ENCODE measurements at regions not wholly inside any gene's neighbourhood (a gene's known extent, or its start where the extent isn't known, plus 50 kb on each side); places are given as distances from the start of the nearest gene placed in this dataset.

DNA sequence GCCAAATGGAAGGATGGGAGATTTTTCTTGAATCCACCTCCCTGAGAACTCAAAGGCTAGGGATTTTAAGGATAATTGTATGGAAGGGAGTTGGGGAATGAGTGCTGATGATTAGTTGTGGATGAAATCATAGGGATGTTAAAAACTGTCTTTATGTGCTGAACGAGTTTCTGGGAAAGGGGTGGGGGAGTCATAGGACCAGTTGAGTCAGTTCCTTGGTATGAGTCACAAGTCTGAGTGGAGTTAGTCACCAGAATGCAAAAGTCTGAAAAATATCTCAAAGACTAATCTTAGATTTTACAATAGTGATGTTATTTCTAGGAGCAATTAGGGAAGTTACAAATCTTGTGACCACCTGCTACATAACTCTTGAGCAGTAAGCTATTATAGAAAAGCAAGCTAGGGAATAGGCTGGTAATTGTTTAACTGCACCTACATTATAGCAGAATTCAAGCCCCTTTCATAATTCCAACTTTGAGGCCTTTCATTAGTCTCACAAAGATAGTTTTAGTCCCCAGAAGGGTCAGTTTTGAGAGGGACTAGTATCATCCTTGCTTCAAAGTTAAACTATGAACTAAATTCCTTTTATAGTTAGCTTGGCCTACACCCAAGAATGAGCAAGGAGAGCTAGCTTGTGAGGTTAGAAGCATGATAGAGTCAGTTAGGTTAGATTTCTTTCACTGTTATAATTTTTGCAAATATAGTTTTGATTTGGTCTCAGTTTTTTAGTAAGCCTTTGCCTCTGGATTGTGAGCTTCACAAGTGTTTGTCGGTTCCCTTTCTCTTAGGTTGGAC, 668.0 kb downstream of the ETS1 start:
- no peak for DNase-seq

DNA sequence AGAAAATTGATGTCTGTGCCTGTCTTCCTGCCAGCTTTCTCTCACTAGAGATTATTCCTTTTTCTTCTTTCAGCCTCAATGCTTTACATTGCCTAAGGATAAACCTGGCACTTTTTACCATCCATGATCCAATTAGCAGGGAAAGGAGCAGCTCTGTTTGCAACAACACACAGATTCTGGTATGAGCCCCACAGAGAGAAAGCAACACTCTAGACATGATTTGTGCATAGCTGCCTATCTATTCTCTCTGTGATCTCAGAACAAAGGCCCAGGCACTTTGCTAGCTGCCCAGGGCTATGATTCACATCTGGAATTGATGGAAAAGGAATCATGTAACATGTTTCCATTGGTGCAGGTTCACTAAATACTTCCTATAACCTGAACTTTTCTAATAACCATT, 685.0 kb downstream of the ETS1 start:
- DNase-seq: no peak

DNA sequence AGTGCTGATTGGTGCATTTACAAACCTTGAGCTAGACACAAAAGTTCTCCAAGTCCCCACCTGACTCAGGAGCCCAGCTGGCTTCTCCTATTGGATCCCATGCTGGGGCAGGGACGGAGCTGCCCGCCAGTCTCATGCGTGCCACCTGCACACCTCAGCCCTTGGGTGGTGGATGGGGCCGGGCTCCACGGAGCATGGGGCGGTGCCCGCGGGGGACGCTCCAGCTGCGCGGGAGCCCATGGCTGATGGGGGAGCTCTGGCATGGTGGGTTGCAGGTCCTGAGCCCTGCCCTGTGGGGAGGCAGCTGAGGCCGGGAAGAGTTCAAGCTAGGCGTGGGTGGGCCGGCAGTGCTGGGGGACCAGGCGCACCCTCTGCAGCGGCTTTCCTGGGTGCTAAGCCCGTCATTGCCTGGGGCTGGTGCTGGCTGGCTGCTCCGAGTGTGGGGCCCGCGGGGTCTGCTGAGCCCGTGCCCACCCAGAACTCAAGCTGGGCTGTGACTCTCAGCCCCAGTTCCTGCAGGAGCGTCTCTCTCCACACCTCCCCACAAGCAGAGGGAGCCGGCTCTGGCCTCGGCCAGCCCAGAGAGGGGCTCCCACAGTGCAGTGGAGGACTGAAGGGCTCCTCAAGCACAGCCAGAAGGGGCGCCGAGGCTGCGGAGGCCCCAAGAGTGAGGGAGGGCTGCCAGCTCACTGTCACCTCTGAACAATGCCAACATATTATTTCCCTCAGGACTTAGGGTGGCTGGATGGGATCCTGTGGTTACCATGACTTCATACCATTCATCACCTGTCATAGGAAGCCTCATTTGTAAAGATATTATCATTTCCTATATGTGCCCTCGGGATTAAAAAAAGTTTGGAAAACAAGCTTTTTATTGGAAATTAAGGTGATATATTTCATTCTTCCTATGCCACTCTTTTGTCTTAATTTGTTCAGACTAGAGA, 688.7 kb downstream of the ETS1 start:
- DNase-seq: no peak

DNA sequence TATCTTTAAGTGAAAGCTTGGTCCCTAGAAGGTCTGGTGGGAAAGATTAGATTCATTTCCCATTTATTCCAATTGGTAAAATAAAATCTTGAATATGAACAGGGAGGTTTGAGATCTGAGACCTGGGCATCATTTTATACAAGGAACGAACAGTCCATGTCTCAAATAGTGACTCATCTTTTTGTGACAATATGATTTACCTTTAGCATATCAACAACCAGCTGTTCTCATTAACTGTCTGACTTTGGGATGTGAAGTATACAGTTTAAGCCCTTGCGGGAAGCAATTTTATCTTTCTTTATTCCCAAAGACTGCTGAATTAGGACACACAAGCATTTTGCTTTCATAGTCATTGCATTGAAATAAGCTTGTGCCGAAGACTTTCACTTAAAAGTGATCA, 691.6 kb downstream of the ETS1 start:
- DNase-seq: no peak

DNA sequence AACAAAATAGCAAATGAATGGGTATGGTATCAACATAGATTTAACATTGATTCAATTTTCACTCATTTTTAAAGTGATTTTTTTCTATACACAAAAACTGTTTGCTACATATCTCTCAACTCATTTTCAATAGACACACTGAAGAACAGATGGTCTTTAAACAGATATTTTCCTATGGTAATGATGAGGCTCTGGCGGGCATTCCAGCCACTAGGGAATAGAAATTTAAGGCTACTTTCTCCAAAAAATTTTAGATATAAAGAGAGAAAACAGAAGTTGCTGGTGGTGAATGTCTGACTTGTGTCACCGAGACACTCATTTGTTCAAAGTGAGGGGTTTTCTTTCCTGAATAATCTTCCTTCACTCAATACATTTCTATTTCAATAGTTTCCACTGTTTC, 693.0 kb downstream of the ETS1 start:
- no peak for DNase-seq

DNA sequence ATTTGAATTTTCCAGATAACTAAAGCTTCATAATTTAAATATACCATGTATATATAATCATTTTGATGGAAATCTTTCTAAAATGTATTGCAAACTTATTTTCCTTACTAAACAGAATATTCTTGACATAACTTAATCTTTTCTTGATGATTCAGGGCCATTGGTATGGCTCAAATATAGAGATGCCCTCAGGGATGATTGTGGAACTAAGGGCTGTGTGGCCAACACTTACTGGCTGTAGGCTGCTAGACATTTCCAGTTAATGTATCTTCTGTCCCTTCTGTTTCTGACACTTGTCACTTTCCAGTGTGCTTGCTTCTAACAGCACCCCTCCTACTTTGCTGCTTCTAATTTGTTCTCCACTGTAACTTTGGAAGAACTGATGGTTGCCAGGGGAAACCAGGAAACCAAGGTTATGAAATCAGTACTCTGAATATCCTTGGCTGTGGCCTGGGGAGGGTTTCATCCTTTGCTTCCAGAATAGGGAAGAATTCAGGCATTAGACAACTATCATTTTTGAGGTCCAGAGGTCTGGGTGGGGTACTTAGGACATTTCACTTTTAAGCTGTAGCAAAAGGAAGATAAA, 697.2 kb downstream of the ETS1 start:
- DNase-seq: no peak

DNA sequence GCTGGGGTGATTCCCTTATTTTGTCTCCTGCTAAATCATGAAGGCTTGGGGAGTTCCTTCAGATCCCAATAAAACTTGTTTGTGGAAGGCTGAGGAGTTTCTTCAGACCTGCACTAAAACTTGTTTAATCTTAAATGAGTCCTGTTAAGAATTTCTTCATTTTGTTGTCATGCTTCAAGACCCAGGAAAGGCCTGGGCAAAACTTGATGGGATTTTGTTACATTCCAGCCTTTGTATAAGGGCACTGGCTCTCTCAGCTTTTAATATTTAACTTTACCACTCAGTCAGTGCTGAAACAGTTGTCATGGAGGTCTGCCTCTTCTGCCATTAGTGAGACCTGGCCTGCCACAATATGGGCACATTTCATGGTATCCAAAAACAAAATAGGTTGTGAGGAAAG, 699.0 kb downstream of the ETS1 start:
- DNase-seq: no peak

DNA sequence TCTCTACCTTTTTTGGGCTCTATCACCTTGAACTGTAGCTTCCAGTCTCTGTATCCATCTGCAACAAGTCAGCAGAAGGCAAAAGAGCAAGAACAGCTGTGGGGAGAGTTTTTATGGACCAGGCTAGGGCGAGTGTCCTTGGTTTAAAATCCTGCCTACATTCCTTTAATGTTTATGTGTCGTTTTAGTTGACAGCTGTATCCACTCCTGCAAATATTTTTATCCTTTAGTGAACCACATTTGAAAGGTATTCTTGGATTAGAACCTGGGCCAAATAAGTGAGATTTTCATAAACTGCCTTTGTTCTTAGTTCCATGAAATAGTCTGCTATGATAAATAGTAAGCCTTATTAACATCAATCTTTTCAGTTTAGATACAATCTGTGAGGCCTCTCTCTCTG, 712.2 kb downstream of the ETS1 start:
- DNase-seq: no peak

DNA sequence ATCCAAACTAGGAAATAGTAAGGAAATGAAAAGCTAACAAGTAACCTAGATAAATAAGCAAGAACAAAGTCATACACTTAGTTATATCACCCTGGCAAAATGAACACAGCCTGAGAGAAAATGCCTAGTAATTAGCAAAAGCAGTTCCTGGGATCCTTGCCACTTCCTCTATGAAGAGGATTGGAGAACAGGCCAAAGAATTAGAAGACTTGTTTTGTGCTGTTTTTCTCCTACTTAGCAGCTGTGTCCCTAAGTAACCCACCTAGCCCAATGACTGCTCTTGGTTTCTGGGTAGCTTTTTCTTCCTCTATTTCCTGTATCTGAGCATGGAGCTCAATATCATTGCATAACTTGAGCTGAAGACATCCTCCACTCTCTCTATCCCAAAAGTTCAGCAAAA, 713.9 kb downstream of the ETS1 start:
- DNase-seq: no peak

DNA sequence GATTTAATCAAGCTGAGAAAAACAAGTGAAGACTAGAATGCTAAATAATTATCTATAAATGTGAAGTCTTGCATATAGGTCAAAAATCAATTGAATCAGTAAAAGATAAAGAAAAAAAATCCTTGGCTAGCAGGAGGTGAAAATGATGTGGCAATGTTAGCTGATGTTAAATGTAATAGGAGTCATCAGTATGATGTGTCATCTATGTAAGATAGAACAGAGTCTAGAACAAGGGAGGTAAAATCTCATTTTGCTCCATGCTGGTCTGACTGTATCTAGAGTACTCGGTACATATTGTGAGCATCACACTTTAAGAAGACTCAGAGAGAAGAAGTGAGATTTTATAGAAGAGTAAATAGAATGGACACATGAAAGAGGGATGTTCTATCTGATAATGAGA, 721.2 kb downstream of the ETS1 start:
- DNase-seq: no peak

DNA sequence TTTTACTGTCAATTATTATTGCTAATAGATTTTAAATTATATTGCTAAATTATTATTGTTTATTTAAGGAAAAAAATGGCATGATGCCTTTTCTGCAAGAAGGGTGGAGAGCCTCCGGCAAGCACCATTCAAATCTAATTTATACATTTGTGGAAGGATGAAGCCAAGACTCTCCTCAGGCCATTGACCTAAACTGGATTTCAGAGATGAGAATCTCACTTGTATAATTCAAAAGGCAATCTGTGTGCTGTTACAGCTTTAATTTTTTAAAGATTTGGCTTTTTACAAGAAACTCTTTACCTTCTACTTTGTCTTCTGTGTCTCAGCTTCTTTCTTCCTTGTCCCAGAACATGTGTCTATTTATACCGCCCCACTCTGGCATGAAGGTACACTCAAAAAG, 722.5 kb downstream of the ETS1 start:
- no peak for DNase-seq

DNA sequence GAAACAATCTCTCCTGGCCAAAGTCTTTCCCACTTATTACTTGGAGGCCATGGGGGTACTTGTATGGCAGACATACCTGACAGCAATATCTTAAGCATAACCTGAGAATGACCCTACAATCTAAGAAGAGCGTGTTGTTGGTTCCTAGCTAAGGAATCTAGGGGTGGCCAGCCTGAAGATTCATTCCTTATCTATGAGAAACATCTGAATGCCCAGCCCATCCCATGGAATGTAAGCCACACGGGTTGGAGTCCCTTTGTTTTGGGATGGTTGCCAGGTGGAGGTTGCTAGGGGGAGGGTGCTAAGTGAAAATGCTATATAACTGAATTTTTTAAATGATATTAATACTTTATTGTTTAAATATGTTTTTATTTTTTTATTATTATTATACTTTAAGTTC, 725.0 kb downstream of the ETS1 start:
- DNase-seq: no peak

DNA sequence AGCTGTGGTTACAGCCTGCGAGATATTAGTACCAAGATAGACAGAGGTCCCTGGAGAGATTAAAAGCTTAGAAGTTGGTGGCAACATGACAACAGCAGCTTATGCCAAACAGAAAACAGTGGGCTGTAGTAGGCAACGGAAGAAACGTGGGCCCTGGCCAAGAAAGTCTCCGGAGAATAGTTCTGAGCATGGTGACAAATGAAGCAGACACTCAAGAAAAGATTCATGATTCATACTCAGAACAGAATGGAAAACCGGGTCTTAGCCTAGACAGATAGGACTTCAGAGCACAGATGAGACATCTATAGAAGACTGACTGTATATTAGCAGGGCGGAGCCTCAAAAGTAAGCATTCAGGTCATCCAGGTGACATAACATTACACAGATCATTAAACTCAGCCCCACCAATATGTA, 727.4 kb downstream of the ETS1 start:
- DNase-seq: no peak

DNA sequence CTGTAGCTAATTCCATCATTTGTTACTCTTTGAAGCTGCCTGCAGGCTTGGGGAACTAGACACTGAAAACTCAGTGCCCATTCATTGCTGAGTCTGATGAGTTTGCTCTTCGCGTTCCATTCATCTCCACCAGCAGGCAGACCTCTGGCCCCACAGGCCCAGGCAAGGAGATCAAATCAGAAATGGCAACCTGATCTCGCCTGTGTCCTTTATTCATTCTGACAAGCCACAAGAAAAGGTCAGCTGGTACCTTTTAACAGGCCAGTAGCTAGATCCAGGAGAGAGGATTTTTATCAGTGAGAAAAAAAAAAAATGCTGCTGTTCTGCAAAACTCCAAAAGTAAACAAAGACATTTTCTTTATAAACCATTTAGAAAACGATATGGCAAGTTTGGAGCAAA, 742.5 kb downstream of the ETS1 start:
- DNase-seq: no peak

DNA sequence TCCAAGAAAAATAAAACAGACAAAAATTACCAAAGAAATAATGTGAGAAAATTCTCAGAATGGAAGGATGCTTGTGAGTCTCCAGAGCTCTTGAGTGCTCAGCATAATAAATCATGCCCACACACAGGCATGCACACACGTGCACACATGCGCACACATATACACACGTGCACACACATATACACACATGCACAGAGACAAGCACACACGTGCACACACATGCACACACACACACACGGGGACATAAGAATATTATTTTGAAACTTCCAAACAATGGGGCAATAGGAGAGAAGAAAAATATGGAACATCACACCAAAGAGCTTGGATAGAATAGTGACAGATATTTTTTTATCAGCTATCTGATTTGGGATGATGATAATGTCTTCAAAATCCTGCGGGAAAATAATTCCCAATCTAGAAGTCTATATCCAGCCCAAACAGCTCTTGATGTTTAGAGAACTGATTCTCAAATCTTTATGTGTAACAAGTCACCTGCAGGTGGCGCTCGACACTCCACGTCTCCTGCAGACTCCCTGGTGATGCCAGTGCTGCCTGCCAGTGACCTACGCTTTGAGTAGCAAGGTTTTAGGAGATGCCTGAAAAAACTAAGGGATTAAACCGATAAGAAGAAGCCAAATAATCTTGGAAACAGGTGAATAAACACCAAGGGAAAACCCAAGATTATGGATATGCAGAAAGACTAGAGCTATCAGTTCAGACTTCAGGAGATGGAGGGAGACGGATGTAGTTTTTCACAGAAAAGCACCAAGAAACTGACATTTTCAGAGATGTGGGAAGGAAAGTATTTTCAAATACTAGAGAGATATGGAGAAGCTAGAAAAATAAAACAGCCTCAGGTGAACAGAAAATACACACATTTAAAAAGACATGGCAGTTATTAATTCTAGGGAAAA, 743.6 kb downstream of the ETS1 start:
- DNase-seq: peak; percentile 86

DNA sequence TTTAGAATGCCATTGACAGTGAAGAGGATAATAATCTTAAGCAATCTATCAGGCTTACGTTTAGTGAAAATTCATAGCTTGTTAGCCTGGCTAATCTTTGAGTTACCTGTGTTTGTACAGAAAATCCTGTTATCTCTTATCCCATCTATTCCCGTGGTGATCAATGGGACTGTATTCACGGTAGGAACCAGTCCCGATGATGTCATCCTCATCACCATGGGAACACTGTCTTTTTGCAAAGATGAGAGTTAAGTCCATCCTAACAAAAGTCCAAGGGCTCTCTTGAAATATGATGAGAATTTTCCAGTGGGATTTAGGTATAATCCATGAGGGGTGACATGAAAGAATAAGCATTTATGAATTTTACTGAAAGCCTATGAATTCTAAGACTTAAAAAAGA, 762.2 kb downstream of the ETS1 start:
- DNase-seq: no peak

DNA sequence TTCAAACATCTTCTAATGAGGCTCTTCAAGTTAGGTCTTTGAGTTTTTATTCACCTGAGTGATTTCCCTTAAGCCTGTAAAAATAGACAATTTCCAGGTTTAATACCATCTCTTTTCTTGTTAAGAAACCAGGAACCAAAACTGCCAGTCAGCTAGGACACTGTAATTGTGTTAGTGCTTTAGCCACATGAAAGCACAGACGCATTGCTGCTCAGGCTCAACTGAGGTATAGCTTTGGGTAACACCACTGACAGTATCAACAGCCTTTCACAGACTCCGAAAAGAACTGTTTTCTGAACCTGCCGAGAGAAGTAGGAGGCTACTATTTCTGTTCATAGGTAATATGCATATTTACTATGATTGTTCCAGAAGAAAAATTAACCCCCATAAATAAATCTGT, 768.7 kb downstream of the ETS1 start:
- DNase-seq: no peak

DNA sequence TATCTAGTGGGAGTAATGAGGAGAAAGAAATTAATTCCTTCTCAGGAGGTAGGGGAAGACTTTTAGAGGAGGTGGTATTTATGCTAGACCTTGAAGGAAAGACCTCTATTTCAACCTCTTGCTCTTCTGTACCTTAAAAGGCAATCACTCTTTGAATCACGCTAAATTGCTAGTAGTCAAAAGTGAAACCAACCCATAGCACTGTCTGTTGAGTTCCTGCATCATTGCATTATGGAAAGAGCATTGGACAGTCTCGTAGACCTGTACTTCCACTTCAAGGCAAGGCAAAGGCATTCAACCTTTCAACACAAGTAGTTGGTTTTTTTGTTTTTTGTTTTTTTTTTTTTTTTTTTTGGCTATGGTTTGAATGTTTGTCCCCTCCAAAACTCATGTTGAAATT, 770.4 kb downstream of the ETS1 start:
- DNase-seq: no peak

DNA sequence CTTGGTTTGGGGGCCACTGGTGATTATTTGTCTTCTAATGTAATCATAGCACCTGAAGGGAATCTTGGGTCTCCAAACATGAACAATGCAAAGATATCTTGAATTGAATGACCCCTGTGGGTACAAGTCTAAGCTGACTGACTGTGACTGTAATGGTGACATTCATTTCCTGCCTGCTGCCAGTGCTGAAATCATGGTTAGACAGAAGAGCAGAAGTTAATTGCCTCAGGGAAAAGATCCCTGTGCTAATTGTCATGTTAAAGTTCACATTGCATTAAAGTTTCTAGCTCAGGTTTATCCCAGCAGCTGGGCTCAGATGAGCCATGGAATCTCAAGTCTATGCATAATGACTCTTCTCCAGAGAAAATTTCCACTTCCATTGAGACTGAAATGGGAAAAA, 772.0 kb downstream of the ETS1 start:
- DNase-seq: no peak

DNA sequence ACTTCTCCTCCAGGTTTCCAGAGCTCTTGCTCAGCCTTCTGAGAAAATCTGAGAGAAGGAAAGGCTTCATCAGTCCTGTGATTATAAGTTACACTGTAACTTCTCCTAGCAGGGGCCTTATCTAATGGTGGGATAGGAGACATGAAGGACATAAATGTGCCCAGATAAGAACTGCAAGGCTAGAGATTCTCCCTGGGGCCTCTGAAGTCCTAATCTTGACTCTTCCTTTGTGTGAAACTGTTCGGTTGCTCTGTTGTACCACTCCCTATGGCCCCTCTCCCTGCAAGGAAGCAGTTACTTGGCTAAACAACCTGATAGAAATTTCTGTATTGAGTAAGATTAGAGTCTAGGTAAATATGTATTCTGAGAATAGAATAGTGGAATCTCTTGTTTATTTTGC, 780.9 kb downstream of the ETS1 start:
- DNase-seq: peak; percentile 29

DNA sequence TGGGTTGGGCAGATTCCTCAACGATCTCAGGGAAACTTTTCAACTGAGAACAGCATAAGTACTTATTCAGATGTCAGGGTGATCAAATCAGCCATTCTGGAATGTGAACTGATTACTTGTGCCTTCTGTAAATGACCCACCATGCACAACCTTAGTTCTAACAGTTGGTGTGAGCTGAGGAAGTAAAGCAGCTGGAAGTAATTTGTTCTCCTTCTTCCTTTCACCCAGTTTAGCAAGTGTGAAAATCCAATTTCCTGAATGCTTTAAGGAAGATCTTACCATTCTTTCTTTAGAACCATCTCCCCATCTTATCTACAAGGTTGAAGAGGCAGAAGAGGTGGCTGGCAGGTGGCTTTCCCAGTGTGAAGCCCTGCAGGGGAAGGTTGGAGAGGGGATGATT, 781.6 kb downstream of the ETS1 start:
- DNase-seq: no peak

DNA sequence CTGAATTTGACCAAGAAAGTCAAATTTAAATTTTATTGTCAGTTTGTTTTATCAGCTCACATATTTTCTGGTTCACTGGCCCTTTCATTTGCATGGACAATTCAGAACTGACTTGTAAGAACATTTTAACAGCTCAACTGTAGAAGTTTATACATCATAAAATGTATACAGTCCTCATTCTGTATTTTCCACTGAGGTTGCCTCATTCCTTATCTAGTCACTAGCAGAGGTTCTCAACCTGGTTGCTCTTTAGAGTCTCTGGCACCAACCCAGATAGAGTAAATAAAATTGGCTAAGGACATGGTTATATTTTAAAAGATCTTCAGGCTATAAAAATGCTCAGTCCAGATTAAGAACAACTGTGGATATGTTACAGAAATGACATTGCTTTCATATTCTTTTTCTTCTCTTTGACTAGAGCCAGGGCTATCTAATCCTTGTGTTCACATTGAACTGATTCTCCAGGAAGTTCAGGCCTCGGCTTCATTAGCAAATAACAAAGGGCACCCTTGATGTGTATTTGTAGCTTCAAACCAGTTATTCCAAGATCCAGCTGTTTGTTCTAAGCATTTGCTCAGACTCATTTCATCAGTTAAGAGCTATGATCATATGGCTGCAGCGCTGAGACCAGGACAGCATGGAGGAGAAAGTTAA, 782.5 kb downstream of the ETS1 start:
- DNase-seq: peak; percentile 16

Data from hematopoietic multipotent progenitor cell treated with erythropoietin and hydrocortisone succinate and interleukin-3 and kit ligand, for 6 days (in vitro differentiated cells).